ACC112 (cell line): ENCODE measurements at regions not wholly inside any gene's neighbourhood (a gene's known extent, or its start where the extent isn't known, plus 50 kb on each side); places are given as distances from the start of the nearest gene placed in this dataset.

Source experiments
- H2AFZ ChIP-seq: fragments of 200-600 bp; sonication (generic); one replicate; pipeline ENCODE4 v1.6.0; 2017; ENCODE audit warnings: antibody characterized with exemption, low read length; ENCODE audit not compliant: unreplicated experiment
- H3K27ac ChIP-seq: fragments of 200-600 bp; sonication (generic); 2 replicates; pipeline ENCODE4 v1.5.1; 2014; ENCODE audit warnings: low read depth, mild to moderate bottlenecking, antibody characterized with exemption, low read length, moderate library complexity
- H3K27me3 ChIP-seq: fragments of 200-600 bp; sonication (generic); 2 replicates; pipeline ENCODE4 v1.6.1; 2014; ENCODE audit warnings: mild to moderate bottlenecking, antibody characterized with exemption, low read length, moderate library complexity, mixed read lengths; ENCODE audit not compliant: insufficient read depth
- H3K36me3 ChIP-seq: fragments of 200-600 bp; sonication (generic); 2 replicates; pipeline ENCODE4 v1.6.1; 2016; ENCODE audit warnings: mild to moderate bottlenecking, antibody characterized with exemption, low read length, moderate library complexity, mixed read lengths; ENCODE audit not compliant: insufficient read depth
- H3K4me1 ChIP-seq: fragments of 200-600 bp; sonication (generic); one replicate; pipeline ENCODE4 v1.6.1; 2016; ENCODE audit warnings: low read length, mixed read lengths; ENCODE audit not compliant: insufficient read depth, unreplicated experiment, control insufficient read depth
- H3K4me3 ChIP-seq: fragments of 200-600 bp; sonication (generic); 2 replicates; pipeline ENCODE4 v1.5.1; 2014; ENCODE audit warnings: mild to moderate bottlenecking, low read depth, low read length
- H3K79me2 ChIP-seq: fragments of 200-600 bp; sonication (generic); one replicate; pipeline ENCODE4 v1.6.0; 2016; ENCODE audit warnings: low read length; ENCODE audit not compliant: control insufficient read depth, unreplicated experiment, insufficient read depth

DNA sequence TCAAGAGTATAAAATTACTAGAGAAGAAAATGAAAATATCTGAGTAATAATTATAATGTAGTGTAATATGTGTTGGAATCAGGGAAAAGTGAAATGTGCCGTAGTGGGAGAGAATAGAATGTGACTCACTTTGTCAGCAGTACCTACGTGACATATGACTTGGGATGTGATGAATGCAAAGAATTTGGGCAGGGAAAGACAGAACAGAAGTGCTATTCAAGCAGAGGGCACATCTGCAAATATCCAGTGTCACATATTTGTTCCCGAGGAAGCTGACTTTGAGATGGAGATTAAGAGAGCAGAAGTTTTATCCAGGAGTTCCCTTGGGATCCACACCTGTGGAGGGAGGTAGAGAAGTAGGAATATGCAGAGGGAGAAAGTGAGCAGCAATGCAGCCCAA, 69.3 kb upstream of the HS3ST1 start:
- no peak overlapping the region for H2AFZ ChIP-seq
- no peaks in the 10 kb centered on the region for H3K36me3 ChIP-seq
- no peak overlapping the region for H3K27ac ChIP-seq
- H3K4me1 ChIP-seq: no peaks in the 10 kb centered on the region
- H3K4me3 ChIP-seq: no peak overlapping the region
- no peaks in the 10 kb centered on the region for H3K27me3 ChIP-seq
- H3K79me2 ChIP-seq: no peaks in the 10 kb centered on the region

DNA sequence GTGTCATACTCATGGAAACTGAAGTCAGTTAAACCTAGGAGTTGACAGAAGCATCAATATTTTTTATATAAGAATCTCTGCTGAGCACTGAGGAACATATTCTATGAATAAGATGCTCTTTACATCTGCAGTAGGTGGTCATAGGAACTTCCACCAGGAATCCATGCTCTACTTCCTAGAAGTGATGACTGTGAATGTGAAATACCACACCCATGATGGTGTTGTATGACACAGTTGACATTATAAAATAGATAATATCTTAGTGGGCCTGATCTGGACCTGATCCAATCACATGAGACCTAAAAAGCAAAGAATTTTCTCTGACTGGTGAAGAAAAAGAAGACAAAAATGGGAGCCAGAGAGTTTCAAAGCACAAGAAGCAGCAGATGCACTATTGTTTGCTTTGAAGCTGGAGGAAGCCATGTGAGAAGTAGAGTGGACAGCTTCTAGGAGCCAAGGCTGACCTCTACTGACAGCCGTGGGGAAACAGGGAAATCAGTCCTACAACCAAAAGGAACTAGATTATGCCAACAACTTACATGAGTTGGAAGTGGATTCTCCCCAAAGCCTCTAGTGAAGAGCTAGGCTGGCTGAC, 68.6 kb upstream of the HS3ST1 start:
- H2AFZ ChIP-seq: no peak overlapping the region
- H3K79me2 ChIP-seq: no peaks in the 10 kb centered on the region
- no peak overlapping the region for H3K27ac ChIP-seq
- no peaks in the 10 kb centered on the region for H3K4me1 ChIP-seq
- H3K36me3 ChIP-seq: no peaks in the 10 kb centered on the region
- H3K4me3 ChIP-seq: no peak overlapping the region
- no peaks in the 10 kb centered on the region for H3K27me3 ChIP-seq

DNA sequence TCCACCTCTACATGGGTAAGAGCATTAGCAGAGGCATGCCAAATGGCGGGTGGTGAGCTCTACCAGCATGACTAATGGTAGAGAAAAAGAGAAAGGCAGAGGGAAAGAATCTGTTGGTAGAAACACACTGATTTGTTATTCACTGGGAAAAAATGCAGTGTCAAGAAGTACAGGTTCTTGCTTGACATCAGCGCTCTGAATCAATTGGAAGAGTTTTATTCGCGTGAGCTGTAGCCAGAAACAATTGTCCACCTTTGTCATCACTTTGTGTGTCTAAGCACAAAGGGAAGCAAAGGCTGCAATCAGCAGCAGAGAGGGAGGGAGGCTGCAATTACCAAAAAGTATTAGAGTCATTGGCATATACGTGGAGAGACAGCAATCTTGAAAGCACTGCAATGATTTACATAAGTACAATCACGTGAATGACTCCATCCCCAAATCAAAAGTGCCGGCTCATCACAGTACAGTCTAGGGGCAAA, 67.7 kb upstream of the HS3ST1 start:
- no peaks in the 10 kb centered on the region for H3K4me1 ChIP-seq
- no peaks in the 10 kb centered on the region for H3K79me2 ChIP-seq
- H3K27me3 ChIP-seq: no peaks in the 10 kb centered on the region
- no peak overlapping the region for H3K4me3 ChIP-seq
- H3K27ac ChIP-seq: no peak overlapping the region
- no peaks in the 10 kb centered on the region for H3K36me3 ChIP-seq
- no peak overlapping the region for H2AFZ ChIP-seq

DNA sequence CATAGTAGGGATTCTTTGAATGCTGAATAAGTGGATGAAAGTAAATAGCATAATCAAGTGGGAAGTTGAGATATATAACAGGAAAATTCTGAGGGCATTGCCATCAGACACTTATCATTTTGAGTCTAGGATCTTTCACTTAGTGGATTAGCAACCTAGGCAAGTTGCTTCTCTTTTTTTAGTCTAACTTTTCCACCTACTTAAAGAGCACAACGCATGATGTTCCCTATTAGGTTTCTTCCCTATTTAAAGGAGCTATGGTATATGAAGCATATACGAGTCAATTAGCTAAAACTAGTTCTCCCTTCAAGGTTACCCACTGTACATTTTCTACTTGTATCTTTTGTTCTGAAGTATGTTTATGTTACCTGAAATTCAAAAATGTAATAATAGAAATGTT, 67.1 kb upstream of the HS3ST1 start:
- no peaks in the 10 kb centered on the region for H3K27me3 ChIP-seq
- H3K27ac ChIP-seq: no peak overlapping the region
- no peak overlapping the region for H2AFZ ChIP-seq
- H3K79me2 ChIP-seq: no peaks in the 10 kb centered on the region
- no peaks in the 10 kb centered on the region for H3K4me1 ChIP-seq
- H3K36me3 ChIP-seq: no peaks in the 10 kb centered on the region
- no peak overlapping the region for H3K4me3 ChIP-seq

DNA sequence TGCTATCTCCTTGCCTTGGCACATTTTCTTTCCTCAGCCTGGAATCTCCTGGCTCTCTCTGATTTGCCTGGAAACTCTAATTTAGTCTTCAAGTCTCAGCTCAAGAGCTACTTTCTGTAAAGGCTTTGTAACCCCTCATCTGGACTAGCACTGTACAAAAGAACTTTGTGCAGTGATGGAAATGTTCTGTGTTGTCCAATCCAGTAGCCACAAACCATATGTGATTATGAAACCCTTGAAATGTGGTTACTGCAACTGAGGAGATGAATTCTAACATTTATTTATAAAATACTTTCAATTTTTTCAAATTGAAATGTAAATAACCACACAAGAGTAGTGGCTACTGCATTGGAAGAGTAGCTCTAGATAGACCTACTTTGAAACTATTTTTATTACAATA, 66.6 kb upstream of the HS3ST1 start:
- no peaks in the 10 kb centered on the region for H3K4me1 ChIP-seq

DNA sequence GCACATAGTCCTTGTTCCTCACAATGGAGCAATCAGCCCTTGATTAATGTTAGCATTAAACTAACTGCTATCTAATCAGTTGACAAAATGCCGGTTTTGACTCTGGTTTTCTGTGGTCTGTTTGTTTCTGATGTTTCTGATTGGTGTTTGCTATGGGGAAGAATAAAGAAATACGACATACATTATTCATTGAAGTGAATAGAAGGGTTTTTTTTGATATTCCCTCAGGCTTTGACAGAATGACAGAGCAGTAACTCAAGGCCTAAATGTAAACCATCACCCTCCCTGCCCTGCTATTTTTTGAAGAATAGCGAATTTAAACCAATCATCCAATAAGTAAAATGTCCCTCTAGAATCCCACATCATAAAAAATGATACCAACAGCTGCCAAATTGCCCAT, 65.5 kb upstream of the HS3ST1 start:
- Histone ChIP-seq H3K4me1 (no peaks in the 10 kb centered on the region), H3K79me2 (no peaks in the 10 kb centered on the region), H2AFZ (no peak overlapping the region), H3K27me3 (no peaks in the 10 kb centered on the region), H3K4me3 (no peak overlapping the region), H3K27ac (no peak overlapping the region), H3K36me3 (no peaks in the 10 kb centered on the region)

More for the DNA sequence above, 66.6 kb upstream of the HS3ST1 start:
- Histone ChIP-seq H2AFZ (no peak overlapping the region), H3K27ac (no peak overlapping the region), H3K79me2 (no peaks in the 10 kb centered on the region), H3K36me3 (no peaks in the 10 kb centered on the region), H3K4me3 (no peak overlapping the region), H3K27me3 (no peaks in the 10 kb centered on the region)

DNA sequence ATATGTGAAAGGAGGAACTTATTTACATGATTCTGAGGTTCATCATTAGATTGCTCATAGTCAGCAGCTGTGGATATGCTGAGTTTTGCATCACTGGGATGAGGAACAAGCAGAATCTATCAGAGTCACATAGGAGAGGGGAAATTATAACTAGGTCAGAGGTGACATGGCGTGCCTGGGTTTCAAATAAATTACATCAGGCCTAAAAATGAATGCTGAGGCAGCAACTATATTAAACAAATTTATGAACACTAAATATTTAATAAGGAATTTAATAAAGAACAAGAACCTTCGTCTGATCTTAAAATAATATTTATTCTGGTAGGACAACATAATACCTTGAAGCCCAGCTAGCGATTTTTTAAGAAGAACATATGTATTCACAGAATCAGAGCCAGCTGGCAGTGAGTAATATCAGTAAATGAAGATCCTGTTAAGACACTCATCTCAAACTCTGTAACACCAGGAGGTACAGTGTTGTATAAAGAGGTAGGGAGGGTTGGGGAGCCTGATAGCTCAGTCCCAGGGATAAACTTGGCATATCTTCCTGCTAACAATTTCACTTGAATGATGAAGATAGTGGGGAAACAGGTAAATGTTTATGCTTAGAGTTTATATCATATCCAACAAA, 60.9 kb upstream of the HS3ST1 start:
- Histone ChIP-seq H2AFZ (no peak overlapping the region), H3K36me3 (no peaks in the 10 kb centered on the region)

DNA sequence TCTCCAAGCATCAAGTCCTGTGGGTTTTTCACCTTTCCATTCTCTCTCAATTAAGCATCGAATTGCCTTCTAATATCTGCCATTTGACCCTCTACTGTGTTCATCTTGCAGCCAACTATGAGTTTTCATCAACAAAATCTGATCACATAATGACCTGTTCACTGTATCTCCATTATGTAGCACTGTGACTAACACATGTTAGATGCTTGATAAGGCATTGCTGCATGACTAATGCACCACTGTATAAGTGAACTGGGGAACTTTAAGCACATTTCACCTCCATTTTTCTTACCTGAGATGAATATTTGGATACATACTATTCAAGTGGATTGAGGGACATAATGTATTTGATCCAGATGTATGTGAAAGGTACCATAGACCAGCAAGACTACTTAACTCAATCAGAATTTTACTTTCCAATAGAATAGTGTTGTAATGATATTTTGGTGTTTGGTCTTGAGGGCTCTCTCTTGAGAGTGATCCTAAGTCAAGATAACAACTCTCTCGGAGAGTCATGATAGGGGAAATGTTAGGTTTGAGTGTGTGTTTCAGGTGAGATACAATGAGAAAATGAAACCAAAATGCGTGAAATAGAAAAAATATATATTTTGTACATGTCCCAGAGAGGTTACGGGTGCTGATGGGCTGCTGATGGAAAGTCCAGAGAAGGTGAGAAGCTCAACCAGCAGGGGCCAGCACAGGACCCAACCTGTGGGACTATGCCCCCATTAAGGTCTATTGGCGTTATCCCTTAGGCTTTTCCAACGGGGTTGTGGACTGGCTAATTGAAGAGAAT, 60.2 kb upstream of the HS3ST1 start:
- Histone ChIP-seq H3K27ac (no peak overlapping the region), H3K36me3 (no peaks in the 10 kb centered on the region), H3K27me3 (no peaks in the 10 kb centered on the region), H2AFZ (no peak overlapping the region), H3K79me2 (no peaks in the 10 kb centered on the region), H3K4me3 (no peak overlapping the region), H3K4me1 (no peaks in the 10 kb centered on the region)

More for the DNA sequence above, 60.9 kb upstream of the HS3ST1 start:
- H3K4me1 ChIP-seq: no peaks in the 10 kb centered on the region
- no peak overlapping the region for H3K27ac ChIP-seq
- H3K27me3 ChIP-seq: no peaks in the 10 kb centered on the region
- H3K4me3 ChIP-seq: no peak overlapping the region
- no peaks in the 10 kb centered on the region for H3K79me2 ChIP-seq

DNA sequence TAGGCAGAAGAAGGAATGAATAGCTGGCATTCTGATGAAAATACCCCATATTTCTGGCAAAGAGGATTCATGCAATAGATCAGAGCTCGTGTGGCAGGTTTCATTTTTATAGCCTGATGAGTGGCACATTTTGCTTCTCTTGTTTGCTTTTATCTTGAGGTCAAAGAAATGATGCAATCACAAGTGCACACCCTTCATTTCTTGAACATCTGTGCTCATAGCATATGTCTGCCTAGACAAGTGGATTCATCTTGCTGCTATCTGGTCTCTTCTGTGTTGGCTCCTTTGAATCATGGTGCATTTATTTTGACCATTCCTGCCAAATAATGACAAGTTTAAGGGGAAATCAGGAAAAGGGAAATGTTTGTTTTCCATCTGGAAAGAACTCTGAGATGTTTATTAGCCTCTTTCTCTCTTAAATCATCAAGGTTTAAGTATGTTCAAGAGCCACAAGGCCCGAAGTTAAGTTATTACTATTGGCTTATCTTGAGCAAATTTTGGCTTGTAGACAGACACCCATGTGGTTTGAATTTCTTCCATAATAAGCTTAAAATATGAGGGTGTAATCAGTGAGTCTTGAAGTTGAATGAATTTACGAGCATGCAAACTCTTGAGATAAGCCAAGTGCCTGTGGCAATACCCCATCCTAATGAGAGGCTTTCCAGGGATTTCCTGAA, 59.3 kb upstream of the HS3ST1 start:
- Histone ChIP-seq H3K27me3 (no peaks in the 10 kb centered on the region), H3K4me3 (no peak overlapping the region), H3K36me3 (no peaks in the 10 kb centered on the region), H2AFZ (no peak overlapping the region), H3K27ac (no peak overlapping the region), H3K4me1 (no peaks in the 10 kb centered on the region), H3K79me2 (no peaks in the 10 kb centered on the region)

DNA sequence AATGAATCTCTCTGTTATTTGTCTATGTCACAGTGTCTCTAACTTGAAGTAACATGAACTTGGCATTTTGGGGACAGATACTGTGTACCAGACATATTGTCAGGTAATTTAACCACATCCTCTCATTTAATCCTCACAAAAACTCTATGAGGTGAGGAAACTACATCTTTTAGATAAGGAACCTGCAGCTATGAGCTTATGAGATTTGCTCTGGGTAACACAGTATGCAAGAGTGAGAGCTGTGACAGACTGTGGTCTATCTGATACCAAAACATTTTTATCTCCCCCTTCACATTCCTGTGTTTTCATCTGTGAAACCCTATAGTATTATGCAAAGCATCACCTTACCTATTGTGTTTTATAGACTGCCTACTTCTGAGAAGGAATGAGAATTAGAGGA, 58.4 kb upstream of the HS3ST1 start:
- no peak overlapping the region for H3K27ac ChIP-seq
- H3K4me3 ChIP-seq: no peak overlapping the region
- H3K27me3 ChIP-seq: no peaks in the 10 kb centered on the region
- H3K36me3 ChIP-seq: no peaks in the 10 kb centered on the region
- no peaks in the 10 kb centered on the region for H3K79me2 ChIP-seq
- H3K4me1 ChIP-seq: no peaks in the 10 kb centered on the region
- H2AFZ ChIP-seq: no peak overlapping the region
